ENCODE measurements at regions not wholly inside any gene's neighbourhood (a gene's known extent, or its start where the extent isn't known, plus 50 kb on each side); places are given as distances from the start of the nearest gene placed in this dataset.

GRCh38 chr9:26026423-26027100 is 348.3 kb upstream of the TUSC1 start:
- no peak overlapping the region for H3K27ac ChIP-seq
- H3K4me1 ChIP-seq: no peaks in the 10 kb centered on the region
- ATAC-seq (no peak), DNase-seq (no peak)
- no peak overlapping the region for H3K4me3 ChIP-seq
- no peaks in the 10 kb centered on the region for H3K27me3 ChIP-seq
- TF ChIP-seq CTCF (IDR thresholded peaks at IDR 0.05): no peak
- intact Hi-C loops (cut with DNase I): no loop called here
- no peaks in the 10 kb centered on the region for H3K36me3 ChIP-seq
- H3K9me3 ChIP-seq: peaks cover 0 to 1% of the 10 kb centered on the region in 2 donors

GRCh38 chr9:26013199-26013598 is 335.0 kb upstream of the TUSC1 start:
- ATAC-seq (no peak), DNase-seq (no peak)
- Histone ChIP-seq H3K4me3 (no peak overlapping the region), H3K4me1 (no peaks in the 10 kb centered on the region), H3K27me3 (no peaks in the 10 kb centered on the region), H3K36me3 (no peaks in the 10 kb centered on the region), H3K27ac (no peak overlapping the region), H3K9me3 (peaks cover 0 to 12% of the 10 kb centered on the region in 2 donors)
- TF ChIP-seq CTCF (IDR thresholded peaks at IDR 0.05): no peak
- intact Hi-C loops (cut with DNase I): no loop called here

GRCh38 chr9:26012797-26013196 is 334.6 kb upstream of the TUSC1 start:
- no peak for ATAC-seq
- TF ChIP-seq CTCF (IDR thresholded peaks at IDR 0.05): no peak
- Histone ChIP-seq H3K4me1 (no peaks in the 10 kb centered on the region), H3K27ac (no peak overlapping the region), H3K4me3 (no peak overlapping the region), H3K36me3 (no peaks in the 10 kb centered on the region), H3K9me3 (peaks cover 0 to 10% of the 10 kb centered on the region in 2 donors), H3K27me3 (no peaks in the 10 kb centered on the region)
- DNase-seq: no peak
- intact Hi-C loops (cut with DNase I): no loop called here

GRCh38 chr9:25994605-25995004 is 316.4 kb upstream of the TUSC1 start:
- Histone ChIP-seq H3K4me1 (no peaks in the 10 kb centered on the region), H3K4me3 (no peak overlapping the region), H3K36me3 (no peaks in the 10 kb centered on the region), H3K9me3 (peaks cover 0 to 51% of the 10 kb centered on the region in 2 donors), H3K27ac (no peak overlapping the region), H3K27me3 (no peaks in the 10 kb centered on the region)
- no peak for ATAC-seq
- intact Hi-C loops (cut with DNase I): no loop called here
- no peak for TF ChIP-seq CTCF (IDR thresholded peaks at IDR 0.05)
- DNase-seq: no peak

- ATAC-seq: no peak
- Histone ChIP-seq H3K27ac (no peak overlapping the region), H3K4me3 (no peak overlapping the region), H3K36me3 (no peaks in the 10 kb centered on the region), H3K4me1 (no peaks in the 10 kb centered on the region), H3K9me3 (peaks cover 0 to 56% of the 10 kb centered on the region in 2 donors), H3K27me3 (no peaks in the 10 kb centered on the region)
- TF ChIP-seq CTCF (IDR thresholded peaks at IDR 0.05): no peak
- no peak for DNase-seq
- intact Hi-C loops (cut with DNase I): no loop called here
These were observed 312.1 kb upstream of the TUSC1 start for GRCh38 chr9:25990376-25990775.
